HepG2 (cell line): ENCODE measurements at regions not wholly inside any gene's neighbourhood (a gene's known extent, or its start where the extent isn't known, plus 50 kb on each side); places are given as distances from the start of the nearest gene placed in this dataset.
"Not testable (repeated sequence)": the region's sequence is repeated elsewhere in the genome, so short reads cannot be mapped to it uniquely, and the experiment has no call there.

Source experiments
- ATAC-seq: fragments of 200-7000 bp; cut with Tn5 transposase; 3 replicates; pipeline ENCODE4 v1.9.1; 2020; ENCODE audit warnings: mild to moderate bottlenecking, moderate library complexity
- BruUV-seq: library from RNA; stranded (reverse); fragments of 400-500 nt; replicated peaks from 2 replicates; lab custom pipeline; 2021; lab: Mats Ljungman, UMichigan
- CTCF ChIA-PET: fragments of 300-600 bp; formaldehyde crosslinking; extraction: SDS; loops from one replicate; lab custom pipeline; 2021; ENCODE audit warnings: low total read pairs, inconsistent platforms, low intra/inter-chr PET ratio; lab: Yijun Ruan, JAX
- POLR2A ChIA-PET: fragments of 350-600 bp; sonication (Branson Sonifier 250); formaldehyde crosslinking; loops from one replicate; lab custom pipeline; 2020; ENCODE audit warnings: antibody characterized with exemption, inconsistent platforms; lab: Yijun Ruan, JAX
- DNase-seq: peaks from one replicate; pipeline ENCODE4 v3.0.0-alpha.2; 2015; ENCODE audit warnings: low spot score
- FAIRE-seq: peaks from 3 replicates; lab custom pipeline; 2011; peaks lifted over from hg19 to GRCh38; lab: Jason Lieb, UNC
- H2AFZ ChIP-seq: one replicate; pipeline ENCODE4 v1.6.1; 2011; ENCODE audit warnings: low read length, inconsistent platforms
- H3K27ac ChIP-seq: fragments of 300-600 bp; 3 replicates; pipeline ENCODE4 v1.8.0; 2011; ENCODE audit warnings: mixed run types, mild to moderate bottlenecking, mixed read lengths, low read length, inconsistent platforms; ENCODE audit not compliant: insufficient read depth; ENCODE audit errors: extremely low read length
- H3K27me3 ChIP-seq, 2 experiments: fragments of 200-600 bp in 1 of 2; 2 replicates in 1 of 2; 3 replicates in 1 of 2; pipeline versions ENCODE4 v1.6.0 to v1.8.0; 2011; ENCODE audit warnings: low read length in 2 of 2, mild to moderate bottlenecking in 2 of 2, moderate library complexity in 2 of 2, inconsistent platforms in 1 of 2; ENCODE audit not compliant: insufficient read depth in 2 of 2, control insufficient read depth in 1 of 2
- H3K36me3 ChIP-seq, 2 experiments: fragments of 200-600 bp in 1 of 2; replicated peaks in 1 of 2; 2 replicates in 1 of 2; 3 replicates in 1 of 2; pipeline versions ENCODE4 v1.5.1 to v1.8.0; 2011; ENCODE audit warnings: low read length in 2 of 2, inconsistent platforms in 1 of 2; ENCODE audit not compliant: insufficient read depth in 2 of 2, control insufficient read depth in 1 of 2
- H3K4me1 ChIP-seq: 2 replicates; pipeline ENCODE4 v1.5.1; 2012; ENCODE audit warnings: low read length, inconsistent platforms; ENCODE audit not compliant: insufficient read depth
- H3K4me2 ChIP-seq: 2 replicates; pipeline ENCODE4 v1.6.0; 2011; ENCODE audit warnings: low read depth, low read length, inconsistent platforms
- H3K4me3 ChIP-seq, 3 experiments: fragments of 200-600 bp in 1 of 3; sonication (generic), shearing (Covaris generic) in 1 of 3; replicated peaks in 1 of 3; 2 replicates each; pipeline ENCODE4 v1.5.1; 2011 to 2016; ENCODE audit warnings: low read length in 3 of 3, inconsistent platforms in 2 of 3, low read depth in 2 of 3, mild to moderate bottlenecking in 2 of 3, control low read depth in 1 of 3, mixed read lengths in 1 of 3; ENCODE audit not compliant: insufficient read depth in 1 of 3
- H3K79me2 ChIP-seq: one replicate; pipeline ENCODE4 v1.6.1; 2011; ENCODE audit warnings: low read length, inconsistent platforms; ENCODE audit not compliant: insufficient read depth
- H3K9ac ChIP-seq: 2 replicates; pipeline ENCODE4 v1.6.0; 2011; ENCODE audit warnings: mild to moderate bottlenecking, low read depth, low read length, inconsistent platforms; ENCODE audit not compliant: insufficient read depth
- H3K9me3 ChIP-seq: 2 replicates; pipeline ENCODE4 v1.5.1; 2012; ENCODE audit warnings: mild to moderate bottlenecking, low read length
- H4K20me1 ChIP-seq: 2 replicates; pipeline ENCODE4 v1.6.0; 2011; ENCODE audit warnings: inconsistent platforms, mild to moderate bottlenecking, low read length, moderate library complexity; ENCODE audit not compliant: insufficient read depth
- ZNF567 ChIP-seq: sonication (generic); formaldehyde crosslinking; IDR thresholded peaks from 2 replicates; pipeline ENCODE4 v1.8.1; 2023; ENCODE audit warnings: mild to moderate bottlenecking, missing genetic modification reagents, borderline replicate concordance
- ZNF678 ChIP-seq: sonication (generic); formaldehyde crosslinking; IDR thresholded peaks from 2 replicates; pipeline ENCODE4 v1.4.0; 2020; ENCODE audit warnings: mild to moderate bottlenecking, missing genetic modification reagents
- WGBS: methylation state at CpG from one replicate; pipeline ENCODE4 v1.1.6; 2017; ENCODE audit warnings: low lambda C conversion rate; 5-methylcytosine and 5-hydroxymethylcytosine counted together
- in situ Hi-C: cut with HindIII; loops from 2 replicates; pipeline ENCODE4 v1.10.0; 2017; ENCODE audit warnings: low pct_unique_long_range_greater_than_20kb; ENCODE audit not compliant: extremely low pct_ligation_motif_present
- intact Hi-C: fragments of 100-400 bp; cut with micrococcal nuclease; formaldehyde crosslinking; loops from one replicate; pipeline ENCODE4 v1.10.0; 2022; ENCODE audit not compliant: unreplicated experiment

DNA sequence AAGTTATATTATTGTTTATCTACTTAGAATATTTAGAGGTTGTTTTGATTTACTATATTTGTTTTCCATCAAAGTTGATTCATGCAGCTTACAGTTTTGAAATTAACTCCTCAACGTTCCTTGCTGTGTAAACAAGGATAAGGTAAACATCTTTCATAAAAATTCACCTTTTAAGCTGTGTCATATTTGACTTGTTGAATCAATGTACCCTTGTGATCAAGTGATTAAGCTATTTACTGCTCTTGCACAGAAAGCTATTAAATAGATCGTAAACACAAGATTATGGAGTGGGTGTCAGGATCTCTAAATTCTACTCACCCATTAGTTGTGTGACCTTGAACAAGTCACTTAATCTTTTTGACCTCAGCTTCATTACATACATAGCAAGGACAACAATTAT is 2054.0 kb upstream of the NUDT12 start:
- H3K9me3 ChIP-seq: no peaks in the 10 kb centered on the region
- no peaks in the 10 kb centered on the region for H3K27me3 ChIP-seq
- no peaks in the 10 kb centered on the region for H3K36me3 ChIP-seq
- no peak overlapping the region for H3K4me3 ChIP-seq
- no peak overlapping the region for H3K27ac ChIP-seq
- WGBS: 24% methylated on average over 2 of the region's 2 CpGs
- H3K4me2 ChIP-seq: no peak overlapping the region
- CTCF ChIA-PET: no interaction called here
- H3K9ac ChIP-seq: no peak overlapping the region
- ATAC-seq (no peak), DNase-seq (no peak), FAIRE-seq (no peak)
- H2AFZ ChIP-seq: no peak overlapping the region
- H4K20me1 ChIP-seq: no peaks in the 10 kb centered on the region
- intact Hi-C loops: no loop called here
- in situ Hi-C loops: no loop called here
- BruUV-seq: no TSS peak
- H3K79me2 ChIP-seq: no peaks in the 10 kb centered on the region
- POLR2A ChIA-PET: no interaction called here
- H3K4me1 ChIP-seq: no peaks in the 10 kb centered on the region
- no peak for TF ChIP-seq ZNF678 (CRISPR knock-in tag)
- TF ChIP-seq ZNF567 (CRISPR knock-in tag): no peak

GRCh38 chr5:105602406-105602805 is 2039.8 kb upstream of the NUDT12 start:
- CTCF ChIA-PET, BruUV-seq, in situ Hi-C loops, ATAC-seq, intact Hi-C loops, DNase-seq, FAIRE-seq, H3K36me3 ChIP-seq, H3K79me2 ChIP-seq, H3K4me2 ChIP-seq, H4K20me1 ChIP-seq, POLR2A ChIA-PET, H2AFZ ChIP-seq, H3K4me3 ChIP-seq, H3K27ac ChIP-seq, H3K27me3 ChIP-seq, H3K9ac ChIP-seq, H3K4me1 ChIP-seq: not testable (repeated sequence)
- peaks cover 27% of the 10 kb centered on the region for H3K9me3 ChIP-seq
